ENCODE measurements at regions not wholly inside any gene's neighbourhood (a gene's known extent, or its start where the extent isn't known, plus 50 kb on each side); places are given as distances from the start of the nearest gene placed in this dataset.

- no peak for FAIRE-seq
- no peak for DNase-seq (ENCODE audit: insufficient read length, low spot score)
Measured at GRCh38 chr7:17721736-17722285, 218.5 kb downstream of the SNX13 start.

- FAIRE-seq: no peak
- DNase-seq (ENCODE audit: insufficient read length, low spot score): no peak
Measured at GRCh38 chr7:17722798-17723197, 217.5 kb downstream of the SNX13 start.

- FAIRE-seq (no peak), DNase-seq (ENCODE audit: insufficient read length, low spot score) (no peak)
Measured at GRCh38 chr7:17725821-17726220, 214.5 kb downstream of the SNX13 start.

GRCh38 chr7:17732083-17732482 is 208.2 kb downstream of the SNX13 start:
- DNase-seq (ENCODE audit: insufficient read length, low spot score) (no peak), FAIRE-seq (no peak)

All from GM19239 (cell line).